PC-9 (cell line): ENCODE measurements at regions not wholly inside any gene's neighbourhood (a gene's known extent, or its start where the extent isn't known, plus 50 kb on each side); places are given as distances from the start of the nearest gene placed in this dataset.

Experiments used
- BruUV-seq: library from RNA; stranded (reverse); fragments of 400-500 nt; replicated peaks from 2 replicates; lab custom pipeline; 2021; lab: Mats Ljungman, UMichigan
- CTCF ChIA-PET: fragments of 300-600 bp; sonication (Branson Sonifier 250); formaldehyde crosslinking; loops from one replicate; lab custom pipeline; 2022; ENCODE audit warnings: antibody characterized with exemption; lab: Charles Lee
- POLR2A ChIA-PET: fragments of 300-600 bp; sonication (Branson Sonifier 250); formaldehyde crosslinking; loops from one replicate; lab custom pipeline; 2022; ENCODE audit warnings: antibody characterized with exemption; ENCODE audit not compliant: unreplicated experiment; lab: Charles Lee
- DNase-seq, 2 experiments: peaks; one replicate each; pipeline versions ENCODE4 v3.0.0 to v3.0.0-alpha.2; 2015 to 2022; ENCODE audit warnings: mixed read lengths in 1 of 2
- H2AFZ ChIP-seq: fragments of 200-600 bp; sonication (generic); 2 replicates; pipeline ENCODE4 v1.8.1; 2017; ENCODE audit warnings: antibody characterized with exemption
- H3F3A ChIP-seq: fragments of 200-600 bp; sonication (generic); 2 replicates; pipeline ENCODE4 v1.8.1; 2017; ENCODE audit warnings: antibody characterized with exemption, mild to moderate bottlenecking, low read depth; ENCODE audit not compliant: insufficient read depth
- H3K27ac ChIP-seq: fragments of 200-600 bp; sonication (generic); 2 replicates; pipeline ENCODE4 v1.6.1; 2016; ENCODE audit warnings: mixed run types
- H3K27me3 ChIP-seq: fragments of 200-600 bp; sonication (generic); 2 replicates; pipeline ENCODE4 v1.6.1; 2016; ENCODE audit warnings: low read depth, mixed run types; ENCODE audit not compliant: insufficient read depth
- H3K36me3 ChIP-seq: fragments of 200-600 bp; sonication (generic); 2 replicates; pipeline ENCODE4 v1.6.1; 2016; ENCODE audit warnings: low read depth, mixed run types
- H3K4me1 ChIP-seq: fragments of 200-600 bp; sonication (generic); replicated peaks from 2 replicates; pipeline ENCODE4 v1.6.1; 2016; ENCODE audit warnings: mixed run types; ENCODE audit not compliant: insufficient read depth
- H3K4me2 ChIP-seq: fragments of 200-600 bp; sonication (generic); 2 replicates; pipeline ENCODE4 v1.6.1; 2017; ENCODE audit warnings: mixed run types
- H3K4me3 ChIP-seq: fragments of 200-600 bp; sonication (generic); 2 replicates; pipeline ENCODE4 v1.6.1; 2016; ENCODE audit warnings: mixed run types
- H3K79me2 ChIP-seq: fragments of 200-600 bp; sonication (generic); 2 replicates; pipeline ENCODE4 v1.6.1; 2017; ENCODE audit warnings: low read depth, mixed run types
- H3K9me2 ChIP-seq: fragments of 200-600 bp; sonication (generic); 2 replicates; pipeline ENCODE4 v1.8.1; 2017; ENCODE audit warnings: mild to moderate bottlenecking; ENCODE audit not compliant: insufficient read depth
- H3K9me3 ChIP-seq: fragments of 200-600 bp; sonication (generic); 2 replicates; pipeline ENCODE4 v1.8.1; 2016; ENCODE audit warnings: low read depth; ENCODE audit not compliant: insufficient read depth
- H4K20me1 ChIP-seq: fragments of 200-600 bp; sonication (generic); 2 replicates; pipeline ENCODE4 v1.8.1; 2017; ENCODE audit not compliant: insufficient read depth
- CTCF ChIP-seq: fragments of 200-600 bp; sonication (generic); conservative IDR thresholded peaks from 2 replicates; pipeline ENCODE4 v1.6.1; 2017; ENCODE audit warnings: mixed run types, antibody characterized with exemption, mild to moderate bottlenecking, moderate library complexity
- EZH2 ChIP-seq: fragments of 200-600 bp; sonication (generic); IDR thresholded peaks from 2 replicates; pipeline ENCODE4 v1.8.0; 2017; ENCODE audit warnings: antibody characterized with exemption, low read depth
- intact Hi-C: fragments of 100-400 bp; cut with micrococcal nuclease; formaldehyde crosslinking; loops from one replicate; pipeline ENCODE4 v1.10.0; 2022; ENCODE audit not compliant: unreplicated experiment

GRCh38 chr1:163608979-163609378 is 287.2 kb downstream of the NUF2 start:
- Histone ChIP-seq H4K20me1 (no peaks in the 10 kb centered on the region), H3K9me2 (no peaks in the 10 kb centered on the region), H3F3A (no peaks in the 10 kb centered on the region), H3K36me3 (no peaks in the 10 kb centered on the region), H3K4me1 (no peaks in the 10 kb centered on the region), H3K79me2 (no peaks in the 10 kb centered on the region), H3K4me3 (no peak overlapping the region), H2AFZ (no peak overlapping the region), H3K27ac (no peak overlapping the region), H3K9me3 (no peaks in the 10 kb centered on the region), H3K27me3 (no peaks in the 10 kb centered on the region), H3K4me2 (no peak overlapping the region)
- intact Hi-C loops, result no loop called here
- no peak for DNase-seq
- TF ChIP-seq CTCF, result no peak
- TF ChIP-seq EZH2, result no peak
- CTCF ChIA-PET, result no interaction called here
- POLR2A ChIA-PET, result no interaction called here
- BruUV-seq, result no TSS peak

- Histone ChIP-seq H2AFZ (no peak overlapping the region), H3K4me1 (no peaks in the 10 kb centered on the region), H3K27me3 (no peaks in the 10 kb centered on the region), H3K9me3 (no peaks in the 10 kb centered on the region), H3K79me2 (no peaks in the 10 kb centered on the region), H3F3A (no peaks in the 10 kb centered on the region), H3K4me3 (no peak overlapping the region), H3K4me2 (no peak overlapping the region), H3K27ac (no peak overlapping the region), H3K9me2 (no peaks in the 10 kb centered on the region), H4K20me1 (no peaks in the 10 kb centered on the region), H3K36me3 (no peaks in the 10 kb centered on the region)
- intact Hi-C loops, result no loop called here
- no TSS peak for BruUV-seq
- no peak for TF ChIP-seq EZH2
- TF ChIP-seq CTCF, result no peak
- CTCF ChIA-PET, result no interaction called here
- POLR2A ChIA-PET, result no interaction called here
- no peak for DNase-seq
Measured at GRCh38 chr1:163609858-163610257, 288.1 kb downstream of the NUF2 start.

- no peak overlapping the region for H3K4me2 ChIP-seq
- no peaks in the 10 kb centered on the region for H3K4me1 ChIP-seq
- no peak overlapping the region for H3K27ac ChIP-seq
- TF ChIP-seq CTCF, result no peak
- TF ChIP-seq EZH2, result no peak
- no peaks in the 10 kb centered on the region for H4K20me1 ChIP-seq
- no peaks in the 10 kb centered on the region for H3F3A ChIP-seq
- ChIA-PET POLR2A (no interaction called here), CTCF (no interaction called here)
- no peak overlapping the region for H3K4me3 ChIP-seq
- H3K36me3 ChIP-seq, result no peaks in the 10 kb centered on the region
- H3K27me3 ChIP-seq, result no peaks in the 10 kb centered on the region
- no peaks in the 10 kb centered on the region for H3K79me2 ChIP-seq
- intact Hi-C loops, result no loop called here
- H2AFZ ChIP-seq, result no peak overlapping the region
- no peaks in the 10 kb centered on the region for H3K9me3 ChIP-seq
- DNase-seq, result no peak
- no peaks in the 10 kb centered on the region for H3K9me2 ChIP-seq
- no TSS peak for BruUV-seq
Measured at GRCh38 chr1:163610486-163610885, 288.7 kb downstream of the NUF2 start.
